HEK293T (cell line): ENCODE measurements at regions not wholly inside any gene's neighbourhood (a gene's known extent, or its start where the extent isn't known, plus 50 kb on each side); places are given as distances from the start of the nearest gene placed in this dataset.

ENCODE experiments used
- FOXA1 ChIP-seq: fragments of 450-650 bp; IDR thresholded peaks from 2 replicates; pipeline ENCODE4 v1.6.1; 2016; ENCODE audit warnings: mild to moderate bottlenecking
- FOXK2 ChIP-seq: fragments of 450-650 bp; IDR thresholded peaks from 2 replicates; pipeline ENCODE4 v1.6.1; 2016; ENCODE audit warnings: mild to moderate bottlenecking
- FOXM1 ChIP-seq: fragments of 450-650 bp; IDR thresholded peaks from 2 replicates; pipeline ENCODE4 v1.6.1; 2017; ENCODE audit warnings: mild to moderate bottlenecking, borderline replicate concordance
- HDGF ChIP-seq: fragments of 450-650 bp; IDR thresholded peaks from 2 replicates; pipeline ENCODE4 v1.6.1; 2017; ENCODE audit warnings: antibody characterized with exemption, borderline replicate concordance
- LEF1 ChIP-seq: fragments of 450-650 bp; IDR thresholded peaks from 2 replicates; pipeline ENCODE4 v1.6.1; 2017; ENCODE audit warnings: mild to moderate bottlenecking, borderline replicate concordance
- SP1 ChIP-seq: fragments of 450-650 bp; IDR thresholded peaks from 2 replicates; pipeline ENCODE4 v1.6.1; 2017
- SUZ12 ChIP-seq: fragments of 450-650 bp; IDR thresholded peaks from 2 replicates; pipeline ENCODE4 v1.6.1; 2016; ENCODE audit warnings: mild to moderate bottlenecking
- ZNF384 ChIP-seq: fragments of 450-650 bp; IDR thresholded peaks from 2 replicates; pipeline ENCODE4 v1.6.1; 2016

GRCh38 chr2:114032705-114033104 is 142.8 kb downstream of the ACTR3 start:
- TF ChIP-seq SUZ12 (no peak), SP1 (no peak), FOXM1 (no peak), FOXA1 (no peak), FOXK2 (no peak), LEF1 (no peak), HDGF (no peak), ZNF384 (no peak)
